Mesendoderm (in vitro differentiated cells): ENCODE measurements at regions not wholly inside any gene's neighbourhood (a gene's known extent, or its start where the extent isn't known, plus 50 kb on each side); places are given as distances from the start of the nearest gene placed in this dataset.

Experiments
- DNase-seq: peaks from one replicate; pipeline ENCODE4 v3.0.0; 2013
- H2AK5ac ChIP-seq: 2 replicates; pipeline ENCODE4 v1.6.1; 2013; ENCODE audit warnings: low read length, inconsistent platforms
- H2BK120ac ChIP-seq: 2 replicates; pipeline ENCODE4 v1.6.1; 2013; ENCODE audit warnings: low read depth, mild to moderate bottlenecking, low read length, moderate library complexity, mixed read lengths
- H2BK15ac ChIP-seq: replicated peaks from 2 replicates; pipeline ENCODE4 v1.6.1; 2013; ENCODE audit warnings: low read depth, mild to moderate bottlenecking, moderate library complexity
- H2BK5ac ChIP-seq: 2 replicates; pipeline ENCODE4 v1.6.1; 2013; ENCODE audit warnings: low read length, inconsistent platforms
- H3K18ac ChIP-seq: 2 replicates; pipeline ENCODE4 v1.6.1; 2013; ENCODE audit warnings: mild to moderate bottlenecking, low read length, mixed read lengths
- H3K23ac ChIP-seq: one replicate; pipeline ENCODE4 v1.6.1; 2013; ENCODE audit warnings: low read length
- H3K27ac ChIP-seq: 2 replicates; pipeline ENCODE4 v1.5.1; 2013; ENCODE audit warnings: low read depth, mild to moderate bottlenecking, inconsistent platforms, low read length, moderate library complexity
- H3K27me3 ChIP-seq: 2 replicates; pipeline ENCODE4 v1.6.1; 2013; ENCODE audit warnings: low read length, control low read depth, mild to moderate bottlenecking, inconsistent platforms; ENCODE audit not compliant: insufficient read depth, poor library complexity
- H3K36me3 ChIP-seq: 2 replicates; pipeline ENCODE4 v1.6.1; 2013; ENCODE audit warnings: low read length, inconsistent platforms; ENCODE audit not compliant: control insufficient read depth, insufficient read depth
- H3K4ac ChIP-seq: one replicate; pipeline ENCODE4 v1.6.1; 2013; ENCODE audit warnings: low read depth, mild to moderate bottlenecking, low read length, moderate library complexity
- H3K4me1 ChIP-seq: 2 replicates; pipeline ENCODE4 v1.6.1; 2013; ENCODE audit warnings: low read depth, low read length, inconsistent platforms; ENCODE audit not compliant: control insufficient read depth
- H3K4me2 ChIP-seq: 2 replicates; pipeline ENCODE4 v1.6.1; 2013; ENCODE audit warnings: low read length
- H3K4me3 ChIP-seq: 2 replicates; pipeline ENCODE4 v1.5.1; 2013; ENCODE audit warnings: mild to moderate bottlenecking, low read length
- H3K56ac ChIP-seq: one replicate; pipeline ENCODE4 v1.6.1; 2013; ENCODE audit warnings: low read length
- H3K79me1 ChIP-seq: 2 replicates; pipeline ENCODE4 v1.6.1; 2013; ENCODE audit warnings: low read length, inconsistent platforms
- H3K79me2 ChIP-seq: 2 replicates; pipeline ENCODE4 v1.6.1; 2013; ENCODE audit warnings: mild to moderate bottlenecking, low read length; ENCODE audit not compliant: control insufficient read depth, insufficient read depth
- H3K9ac ChIP-seq: 2 replicates; pipeline ENCODE4 v1.6.1; 2013; ENCODE audit warnings: low read length, inconsistent platforms
- H4K5ac ChIP-seq: one replicate; pipeline ENCODE4 v1.6.1; 2013; ENCODE audit warnings: low read length
- H4K8ac ChIP-seq: one replicate; pipeline ENCODE4 v1.6.1; 2013; ENCODE audit warnings: low read depth, mild to moderate bottlenecking, control low read depth, low read length, moderate library complexity
- WGBS: extraction: QIAGEN DNeasy Blood & Tissue Kit; methylation state at CpG from one replicate; pipeline ENCODE4 v1.1.7; 2013; ENCODE audit warnings: low lambda C conversion rate, missing lambda C conversion rate; ENCODE audit not compliant: insufficient coverage; ENCODE audit errors: extremely low coverage; 5-methylcytosine and 5-hydroxymethylcytosine counted together

DNA sequence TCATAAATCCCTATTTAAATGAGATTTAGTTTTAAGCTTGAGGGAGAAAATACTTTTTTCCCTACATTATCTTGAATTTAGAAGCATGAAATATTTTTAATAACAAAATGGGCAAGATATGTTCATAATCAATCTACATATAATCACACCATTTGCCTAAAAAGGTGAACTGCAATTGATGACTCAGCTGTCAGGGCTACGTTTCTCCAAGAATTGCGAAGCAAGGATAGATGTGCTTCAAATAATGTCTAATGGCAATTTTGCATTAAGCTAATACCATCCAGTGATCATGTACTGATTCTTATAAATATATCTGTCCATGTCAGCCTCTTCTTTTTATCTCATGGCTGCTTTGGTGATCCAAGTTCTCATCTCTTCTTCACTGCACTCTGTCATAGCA lies 404.4 kb downstream of the MAN2A1 start:
- no peak overlapping the region for H2BK5ac ChIP-seq
- H3K4me2 ChIP-seq, result no peak overlapping the region
- H3K4ac ChIP-seq, result no peak overlapping the region
- no peaks in the 10 kb centered on the region for H3K79me1 ChIP-seq
- H3K27me3 ChIP-seq, result no peaks in the 10 kb centered on the region
- no peak overlapping the region for H3K27ac ChIP-seq
- H3K18ac ChIP-seq, result no peak overlapping the region
- no peak overlapping the region for H3K23ac ChIP-seq
- no peak overlapping the region for H3K9ac ChIP-seq
- H3K4me3 ChIP-seq, result no peak overlapping the region
- no peak overlapping the region for H2AK5ac ChIP-seq
- no peak for DNase-seq
- H3K4me1 ChIP-seq, result no peaks in the 10 kb centered on the region
- no peaks in the 10 kb centered on the region for H3K36me3 ChIP-seq
- no peak overlapping the region for H3K56ac ChIP-seq
- H3K79me2 ChIP-seq, result no peaks in the 10 kb centered on the region
- no peak overlapping the region for H4K5ac ChIP-seq
- no CpG with 5 or more reads among the region's 2 CpGs for WGBS
- H4K8ac ChIP-seq, result no peak overlapping the region
- H2BK120ac ChIP-seq, result no peak overlapping the region
- H2BK15ac ChIP-seq, result no peak overlapping the region

DNA sequence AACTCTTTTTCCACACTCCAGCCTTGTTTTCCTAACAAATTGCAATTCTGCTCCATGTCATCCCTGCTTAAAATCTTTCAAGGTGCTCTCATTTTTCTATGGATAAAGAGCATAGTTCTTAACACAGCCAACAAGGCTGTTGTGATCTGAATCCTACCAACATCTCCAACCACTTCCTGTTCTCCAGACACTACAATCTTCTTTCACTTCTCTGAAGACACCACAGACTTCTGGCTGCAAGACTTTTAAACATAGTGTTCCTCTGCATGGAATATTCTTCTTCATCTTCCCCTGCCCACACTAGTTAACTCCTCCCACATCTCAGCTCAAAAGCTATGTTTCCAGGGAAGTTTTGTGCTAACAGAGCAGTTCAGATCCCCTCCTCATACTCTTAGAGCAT lies 404.8 kb downstream of the MAN2A1 start:
- no peak overlapping the region for H3K4me2 ChIP-seq
- H3K36me3 ChIP-seq, result no peaks in the 10 kb centered on the region
- H3K23ac ChIP-seq, result no peak overlapping the region
- no peak overlapping the region for H3K4ac ChIP-seq
- DNase-seq, result no peak
- no peak overlapping the region for H2BK15ac ChIP-seq
- no peaks in the 10 kb centered on the region for H3K79me2 ChIP-seq
- H2AK5ac ChIP-seq, result no peak overlapping the region
- H3K9ac ChIP-seq, result no peak overlapping the region
- H3K4me3 ChIP-seq, result no peak overlapping the region
- no peaks in the 10 kb centered on the region for H3K27me3 ChIP-seq
- no peak overlapping the region for H3K56ac ChIP-seq
- no peaks in the 10 kb centered on the region for H3K79me1 ChIP-seq
- H2BK120ac ChIP-seq, result no peak overlapping the region
- no peaks in the 10 kb centered on the region for H3K4me1 ChIP-seq
- no peak overlapping the region for H2BK5ac ChIP-seq
- no peak overlapping the region for H3K27ac ChIP-seq
- H4K5ac ChIP-seq, result no peak overlapping the region
- no peak overlapping the region for H4K8ac ChIP-seq
- no peak overlapping the region for H3K18ac ChIP-seq

DNA sequence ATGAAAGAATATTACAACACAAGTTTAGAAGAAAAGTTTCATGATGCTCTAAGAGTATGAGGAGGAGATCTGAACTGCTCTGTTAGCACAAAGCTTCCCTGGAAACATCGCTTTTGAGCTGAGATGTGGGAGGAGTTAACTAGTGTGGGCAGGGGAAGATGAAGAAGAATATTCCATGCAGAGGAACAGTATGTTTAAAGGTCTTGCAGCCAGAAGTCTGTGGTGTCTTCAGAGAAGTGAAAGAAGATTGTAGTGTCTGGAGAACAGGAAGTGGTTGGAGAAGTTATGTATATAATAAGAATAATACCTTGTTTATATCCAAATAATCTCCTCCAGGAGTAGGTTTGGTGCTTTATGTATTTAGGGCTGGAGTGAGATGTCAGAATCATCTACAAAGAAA lies 406.7 kb downstream of the MAN2A1 start:
- H3K27me3 ChIP-seq, result no peaks in the 10 kb centered on the region
- no peak overlapping the region for H4K8ac ChIP-seq
- WGBS, result no CpG with 5 or more reads among the region's 1 CpG
- H3K23ac ChIP-seq, result no peak overlapping the region
- no peak overlapping the region for H3K4ac ChIP-seq
- H2BK5ac ChIP-seq, result no peak overlapping the region
- no peak overlapping the region for H2AK5ac ChIP-seq
- no peaks in the 10 kb centered on the region for H3K4me1 ChIP-seq
- H3K79me1 ChIP-seq, result no peaks in the 10 kb centered on the region
- H3K27ac ChIP-seq, result no peak overlapping the region
- no peak overlapping the region for H3K9ac ChIP-seq
- no peaks in the 10 kb centered on the region for H3K79me2 ChIP-seq
- no peak overlapping the region for H3K4me3 ChIP-seq
- H2BK15ac ChIP-seq, result no peak overlapping the region
- no peaks in the 10 kb centered on the region for H3K36me3 ChIP-seq
- H2BK120ac ChIP-seq, result no peak overlapping the region
- no peak overlapping the region for H3K18ac ChIP-seq
- H4K5ac ChIP-seq, result no peak overlapping the region
- no peak overlapping the region for H3K56ac ChIP-seq
- DNase-seq, result no peak
- no peak overlapping the region for H3K4me2 ChIP-seq

DNA sequence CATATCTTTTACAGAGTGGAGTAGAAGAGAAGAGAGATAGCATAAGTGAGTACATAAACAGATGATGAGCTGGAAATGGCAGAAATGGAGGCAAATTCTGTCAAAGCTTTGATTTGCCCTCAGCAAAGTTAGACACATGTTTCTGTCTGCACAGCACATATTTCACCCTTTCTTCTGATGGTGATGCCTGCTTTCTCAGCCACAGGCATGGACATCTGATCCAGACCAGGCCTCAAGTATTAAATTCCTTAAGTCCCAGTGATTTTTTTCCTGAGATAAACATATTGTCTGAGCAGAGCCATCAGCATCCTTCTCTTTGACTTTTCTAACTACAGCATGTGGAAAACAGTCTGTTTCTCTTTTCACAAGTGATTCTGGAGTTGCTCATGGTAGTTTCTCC lies 409.8 kb downstream of the MAN2A1 start:
- H4K5ac ChIP-seq, result no peak overlapping the region
- H3K36me3 ChIP-seq, result no peaks in the 10 kb centered on the region
- H3K9ac ChIP-seq, result no peak overlapping the region
- H3K23ac ChIP-seq, result no peak overlapping the region
- H2BK120ac ChIP-seq, result no peak overlapping the region
- no peaks in the 10 kb centered on the region for H3K27me3 ChIP-seq
- DNase-seq, result no peak
- no peak overlapping the region for H2BK5ac ChIP-seq
- H3K79me1 ChIP-seq, result no peaks in the 10 kb centered on the region
- H2BK15ac ChIP-seq, result no peak overlapping the region
- H3K4me2 ChIP-seq, result no peak overlapping the region
- H3K56ac ChIP-seq, result no peak overlapping the region
- no peak overlapping the region for H2AK5ac ChIP-seq
- no peak overlapping the region for H3K27ac ChIP-seq
- no peak overlapping the region for H3K4me3 ChIP-seq
- no peak overlapping the region for H3K18ac ChIP-seq
- H3K79me2 ChIP-seq, result no peaks in the 10 kb centered on the region
- no peak overlapping the region for H4K8ac ChIP-seq
- no peak overlapping the region for H3K4ac ChIP-seq
- H3K4me1 ChIP-seq, result no peaks in the 10 kb centered on the region

DNA sequence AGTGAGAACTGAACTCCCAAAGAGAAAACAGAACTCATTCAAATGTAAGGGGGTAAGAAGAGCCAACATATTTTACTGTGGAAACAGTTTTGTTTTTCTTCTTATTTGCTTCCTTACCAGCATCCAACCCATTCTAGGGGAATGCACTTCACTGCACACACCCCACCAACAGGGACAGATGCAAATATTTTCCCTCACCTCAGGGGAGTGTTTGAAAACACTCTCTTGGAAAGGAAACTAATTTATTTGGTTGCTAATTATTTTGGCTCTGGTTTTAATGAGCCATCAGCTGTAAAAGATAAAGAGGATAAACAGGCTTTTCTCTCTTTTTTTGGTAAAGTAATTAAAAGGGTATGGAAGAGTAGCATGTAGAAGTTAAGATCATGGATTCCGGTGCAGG lies 413.4 kb downstream of the MAN2A1 start:
- Histone ChIP-seq H3K79me1 (no peaks in the 10 kb centered on the region), H2BK120ac (no peak overlapping the region), H3K36me3 (no peaks in the 10 kb centered on the region), H3K4ac (no peak overlapping the region), H4K8ac (no peak overlapping the region), H3K9ac (no peak overlapping the region), H3K27me3 (no peaks in the 10 kb centered on the region), H2AK5ac (no peak overlapping the region), H3K4me3 (no peak overlapping the region), H3K79me2 (no peaks in the 10 kb centered on the region), H2BK15ac (no peak overlapping the region), H4K5ac (no peak overlapping the region), H3K23ac (no peak overlapping the region), H3K4me1 (no peaks in the 10 kb centered on the region), H3K56ac (no peak overlapping the region), H3K4me2 (no peak overlapping the region), H2BK5ac (no peak overlapping the region), H3K18ac (no peak overlapping the region), H3K27ac (no peak overlapping the region)
- WGBS, result no CpG with 5 or more reads among the region's 1 CpG
- no peak for DNase-seq

DNA sequence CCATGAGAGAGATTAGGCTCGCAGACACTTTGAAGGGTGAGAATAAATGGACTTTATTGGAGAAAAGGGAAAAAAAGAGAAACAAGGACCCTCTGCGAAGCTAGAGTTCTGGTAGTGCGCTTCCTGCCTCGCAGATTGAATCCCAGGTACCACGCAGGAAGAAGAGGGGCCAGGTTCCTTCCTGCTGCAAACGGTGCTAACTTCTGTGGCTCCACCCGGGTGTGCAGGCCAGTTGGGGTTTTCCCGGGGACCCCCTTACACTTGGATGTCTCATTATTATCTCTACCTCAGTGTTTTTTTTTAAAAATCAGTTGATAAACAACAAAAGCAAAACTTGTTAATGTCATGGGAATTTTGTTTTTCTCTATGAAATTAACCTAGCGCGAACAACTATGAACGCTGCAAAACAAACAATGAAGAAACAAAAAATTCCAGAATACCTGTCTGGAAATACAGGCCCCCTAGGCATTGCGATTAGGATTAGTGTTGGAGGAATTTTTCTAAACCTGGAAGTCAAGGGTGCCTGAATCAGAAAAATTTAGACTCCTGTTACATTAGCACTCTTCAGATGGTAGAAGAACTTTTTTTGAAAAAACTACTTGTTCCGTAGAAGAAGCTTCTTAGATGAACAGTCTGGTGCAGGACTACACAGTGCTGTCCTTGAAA lies 414.5 kb downstream of the MAN2A1 start:
- Histone ChIP-seq H3K23ac (no peak overlapping the region), H3K9ac (no peak overlapping the region), H3K4me1 (no peaks in the 10 kb centered on the region), H3K4ac (no peak overlapping the region), H3K4me2 (no peak overlapping the region), H3K79me1 (no peaks in the 10 kb centered on the region), H3K36me3 (no peaks in the 10 kb centered on the region), H3K18ac (no peak overlapping the region), H2BK5ac (no peak overlapping the region), H2BK120ac (no peak overlapping the region), H2BK15ac (no peak overlapping the region), H3K27ac (no peak overlapping the region), H3K56ac (no peak overlapping the region), H2AK5ac (no peak overlapping the region), H3K79me2 (no peaks in the 10 kb centered on the region), H3K27me3 (no peaks in the 10 kb centered on the region), H4K8ac (no peak overlapping the region), H4K5ac (no peak overlapping the region), H3K4me3 (no peak overlapping the region)
- no peak for DNase-seq
- WGBS, result no CpG with 5 or more reads among the region's 13 CpGs
